ENCODE measurements at regions not wholly inside any gene's neighbourhood (a gene's known extent, or its start where the extent isn't known, plus 50 kb on each side); places are given as distances from the start of the nearest gene placed in this dataset.

- Histone ChIP-seq H3K4me1 (ENCODE audit: insufficient read depth, low read length, severe bottlenecking) (no peaks in the 10 kb centered on the region), H3K9me2 (ENCODE audit: low read depth, low read length) (no peaks in the 10 kb centered on the region), H3K9ac (ENCODE audit: low read length) (no peak overlapping the region), H3F3A (ENCODE audit: insufficient read depth, low read length) (no peaks in the 10 kb centered on the region), H3K36me3 (ENCODE audit: insufficient read depth, low read length) (no peaks in the 10 kb centered on the region), H3K79me2 (ENCODE audit: insufficient read depth, low read length) (no peaks in the 10 kb centered on the region), H3K4me2 (ENCODE audit: low read length) (no peak overlapping the region), H4K20me1 (ENCODE audit: insufficient read depth, low read length) (no peaks in the 10 kb centered on the region), H3K9me3 (ENCODE audit: low read length) (no peaks in the 10 kb centered on the region), H2AFZ (ENCODE audit: low read length) (no peak overlapping the region), H3K27me3 (ENCODE audit: insufficient read depth, low read length) (no peaks in the 10 kb centered on the region), H3K27ac (ENCODE audit: low read depth, low read length, poor library complexity, severe bottlenecking) (no peak overlapping the region), H3K4me3 (ENCODE audit: low read depth, low read length, poor library complexity, severe bottlenecking) (no peak overlapping the region)
- TF ChIP-seq CTCF (IDR thresholded peaks at IDR 0.05; ENCODE audit: low read length) (no peak), EZH2 (IDR thresholded peaks at IDR 0.05; ENCODE audit: borderline replicate concordance, low read length) (no peak)
Measured at GRCh38 chr4:79528241-79528706, 120.2 kb upstream of the GK2 start.

- Histone ChIP-seq H3K4me3 (ENCODE audit: low read depth, low read length, poor library complexity, severe bottlenecking) (no peak overlapping the region), H3K27ac (ENCODE audit: low read depth, low read length, poor library complexity, severe bottlenecking) (no peak overlapping the region), H4K20me1 (ENCODE audit: insufficient read depth, low read length) (no peaks in the 10 kb centered on the region), H3K79me2 (ENCODE audit: insufficient read depth, low read length) (no peaks in the 10 kb centered on the region), H3K9ac (ENCODE audit: low read length) (no peak overlapping the region), H3K36me3 (ENCODE audit: insufficient read depth, low read length) (no peaks in the 10 kb centered on the region), H2AFZ (ENCODE audit: low read length) (no peak overlapping the region), H3K9me2 (ENCODE audit: low read depth, low read length) (no peaks in the 10 kb centered on the region), H3K4me1 (ENCODE audit: insufficient read depth, low read length, severe bottlenecking) (no peaks in the 10 kb centered on the region), H3K9me3 (ENCODE audit: low read length) (no peaks in the 10 kb centered on the region), H3F3A (ENCODE audit: insufficient read depth, low read length) (no peaks in the 10 kb centered on the region), H3K4me2 (ENCODE audit: low read length) (no peak overlapping the region), H3K27me3 (ENCODE audit: insufficient read depth, low read length) (no peaks in the 10 kb centered on the region)
- TF ChIP-seq CTCF (IDR thresholded peaks at IDR 0.05; ENCODE audit: low read length), result no peak
- TF ChIP-seq EZH2 (IDR thresholded peaks at IDR 0.05; ENCODE audit: borderline replicate concordance, low read length), result no peak
Measured at GRCh38 chr4:79526641-79527565, 118.9 kb upstream of the GK2 start.

GRCh38 chr4:79516114-79516513 is 108.1 kb upstream of the GK2 start:
- TF ChIP-seq EZH2 (IDR thresholded peaks at IDR 0.05; ENCODE audit: borderline replicate concordance, low read length) (no peak), CTCF (IDR thresholded peaks at IDR 0.05; ENCODE audit: low read length) (no peak)
- H3F3A ChIP-seq (ENCODE audit: insufficient read depth, low read length), result no peaks in the 10 kb centered on the region
- no peak overlapping the region for H3K4me2 ChIP-seq (ENCODE audit: low read length)
- no peak overlapping the region for H3K9ac ChIP-seq (ENCODE audit: low read length)
- H3K9me2 ChIP-seq (ENCODE audit: low read depth, low read length), result no peaks in the 10 kb centered on the region
- H2AFZ ChIP-seq (ENCODE audit: low read length), result no peak overlapping the region
- H3K79me2 ChIP-seq (ENCODE audit: insufficient read depth, low read length), result no peaks in the 10 kb centered on the region
- H3K9me3 ChIP-seq (ENCODE audit: low read length), result no peaks in the 10 kb centered on the region
- no peaks in the 10 kb centered on the region for H3K27me3 ChIP-seq (ENCODE audit: insufficient read depth, low read length)
- no peak overlapping the region for H3K4me3 ChIP-seq (ENCODE audit: low read depth, low read length, poor library complexity, severe bottlenecking)
- no peaks in the 10 kb centered on the region for H3K36me3 ChIP-seq (ENCODE audit: insufficient read depth, low read length)
- no peak overlapping the region for H3K27ac ChIP-seq (ENCODE audit: low read depth, low read length, poor library complexity, severe bottlenecking)
- no peaks in the 10 kb centered on the region for H4K20me1 ChIP-seq (ENCODE audit: insufficient read depth, low read length)
- H3K4me1 ChIP-seq (ENCODE audit: insufficient read depth, low read length, severe bottlenecking), result no peaks in the 10 kb centered on the region
